ENCODE measurements at regions not wholly inside any gene's neighbourhood (a gene's known extent, or its start where the extent isn't known, plus 50 kb on each side); places are given as distances from the start of the nearest gene placed in this dataset.

GRCh38 chr15:57885435-57885834, 178.9 kb downstream of the POLR2M start:
- BruUV-seq (replicated peaks) = no TSS peak
- H3K4me3 ChIP-seq (ENCODE audit: low read depth in 2 of 2, low read length in 2 of 2) = no peak overlapping the region
- H3K9me3 ChIP-seq (ENCODE audit: control insufficient read depth, insufficient read depth, low read depth, low read length) = no peaks in the 10 kb centered on the region
- no peak overlapping the region for H3K27ac ChIP-seq (ENCODE audit: low read length)
- TF ChIP-seq, protein P1, sequence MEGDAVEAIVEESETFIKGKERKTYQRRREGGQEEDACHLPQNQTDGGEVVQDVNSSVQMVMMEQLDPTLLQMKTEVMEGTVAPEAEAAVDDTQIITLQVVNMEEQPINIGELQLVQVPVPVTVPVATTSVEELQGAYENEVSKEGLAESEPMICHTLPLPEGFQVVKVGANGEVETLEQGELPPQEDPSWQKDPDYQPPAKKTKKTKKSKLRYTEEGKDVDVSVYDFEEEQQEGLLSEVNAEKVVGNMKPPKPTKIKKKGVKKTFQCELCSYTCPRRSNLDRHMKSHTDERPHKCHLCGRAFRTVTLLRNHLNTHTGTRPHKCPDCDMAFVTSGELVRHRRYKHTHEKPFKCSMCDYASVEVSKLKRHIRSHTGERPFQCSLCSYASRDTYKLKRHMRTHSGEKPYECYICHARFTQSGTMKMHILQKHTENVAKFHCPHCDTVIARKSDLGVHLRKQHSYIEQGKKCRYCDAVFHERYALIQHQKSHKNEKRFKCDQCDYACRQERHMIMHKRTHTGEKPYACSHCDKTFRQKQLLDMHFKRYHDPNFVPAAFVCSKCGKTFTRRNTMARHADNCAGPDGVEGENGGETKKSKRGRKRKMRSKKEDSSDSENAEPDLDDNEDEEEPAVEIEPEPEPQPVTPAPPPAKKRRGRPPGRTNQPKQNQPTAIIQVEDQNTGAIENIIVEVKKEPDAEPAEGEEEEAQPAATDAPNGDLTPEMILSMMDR (IDR thresholded peaks at IDR 0.05) = no peak
- TF ChIP-seq POLR2AphosphoS5 (IDR thresholded peaks at IDR 0.05; ENCODE audit: low read depth, low read length) = no peak
- TF ChIP-seq REST (IDR thresholded peaks at IDR 0.05; ENCODE audit: insufficient read depth in 1 of 2, low read depth in 2 of 2, low read length in 1 of 2) = no peak
- TF ChIP-seq TCF7L2 (IDR thresholded peaks at IDR 0.05; ENCODE audit: low read depth, low read length) = no peak
- no peak for TF ChIP-seq SIN3A (IDR thresholded peaks at IDR 0.05; ENCODE audit: borderline replicate concordance, insufficient read depth, low read depth, low read length)
- DNase-seq (ENCODE audit: low read depth, low spot score) (no peak), ATAC-seq (no peak)
- no peaks in the 10 kb centered on the region for H3K36me3 ChIP-seq (ENCODE audit: control insufficient read depth, insufficient read depth, low read length)
- H3K4me1 ChIP-seq (ENCODE audit: control insufficient read depth, insufficient read depth, low read length) = no peaks in the 10 kb centered on the region
- in situ Hi-C loops (cut with HindIII; ENCODE audit: low pct_unique_long_range_greater_than_20kb, low sequenced_read_pairs) (no loop called here), intact Hi-C loops (cut with micrococcal nuclease; ENCODE audit: unreplicated experiment) (no loop called here)
- ChIA-PET CTCF (no interaction called here), POLR2A (no interaction called here)
- H3K27me3 ChIP-seq (ENCODE audit: control insufficient read depth, insufficient read depth, low read length) = peaks cover 2% of the 10 kb centered on the region

DNA sequence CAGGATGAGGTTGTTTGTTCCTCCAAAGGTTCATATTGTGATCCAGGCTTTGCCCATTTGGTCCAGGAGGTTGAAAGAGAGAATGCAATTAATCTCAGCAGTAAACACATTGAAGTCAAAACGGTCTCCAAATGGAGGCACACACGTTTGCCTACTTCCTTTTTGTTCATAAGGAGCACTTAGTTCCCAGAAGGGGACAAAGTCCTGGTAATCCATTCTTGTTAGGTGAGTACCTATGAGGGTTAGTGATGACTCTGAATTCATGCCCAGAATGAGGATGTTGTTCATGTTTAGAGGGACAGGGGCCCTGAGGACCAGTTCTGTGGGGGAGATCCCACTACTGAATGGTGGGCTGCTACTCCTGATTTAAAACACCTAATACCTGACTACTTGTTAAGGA, 177.7 kb downstream of the ALDH1A2 start:
- no peak for TF ChIP-seq TCF7L2 (IDR thresholded peaks at IDR 0.05; ENCODE audit: low read depth, low read length)
- TF ChIP-seq, protein P1 (IDR thresholded peaks at IDR 0.05) = no peak
- no peak for TF ChIP-seq REST (IDR thresholded peaks at IDR 0.05; ENCODE audit: insufficient read depth in 1 of 2, low read depth in 2 of 2, low read length in 1 of 2)
- no peak for TF ChIP-seq POLR2AphosphoS5 (IDR thresholded peaks at IDR 0.05; ENCODE audit: low read depth, low read length)
- no peak for TF ChIP-seq SIN3A (IDR thresholded peaks at IDR 0.05; ENCODE audit: borderline replicate concordance, insufficient read depth, low read depth, low read length)
- Histone ChIP-seq H3K4me3 (ENCODE audit: low read depth in 2 of 2, low read length in 2 of 2) (no peak overlapping the region), H3K27me3 (ENCODE audit: control insufficient read depth, insufficient read depth, low read length) (peaks cover 2% of the 10 kb centered on the region), H3K9me3 (ENCODE audit: control insufficient read depth, insufficient read depth, low read depth, low read length) (no peaks in the 10 kb centered on the region), H3K27ac (ENCODE audit: low read length) (no peak overlapping the region), H3K36me3 (ENCODE audit: control insufficient read depth, insufficient read depth, low read length) (no peaks in the 10 kb centered on the region), H3K4me1 (ENCODE audit: control insufficient read depth, insufficient read depth, low read length) (no peaks in the 10 kb centered on the region)
- DNase-seq (ENCODE audit: low read depth, low spot score) = no peak
- no TSS peak for BruUV-seq (replicated peaks)
- POLR2A ChIA-PET = no interaction called here
- CTCF ChIA-PET = no interaction called here
- in situ Hi-C loops (cut with HindIII; ENCODE audit: low pct_unique_long_range_greater_than_20kb, low sequenced_read_pairs) (no loop called here), intact Hi-C loops (cut with micrococcal nuclease; ENCODE audit: unreplicated experiment) (no loop called here)
- ATAC-seq = no peak

All from Panc1 (cell line).